ENCODE measurements at regions not wholly inside any gene's neighbourhood (a gene's known extent, or its start where the extent isn't known, plus 50 kb on each side); places are given as distances from the start of the nearest gene placed in this dataset.

GRCh38 chr10:33040436-33040835 is 82.4 kb upstream of the ITGB1 start:
- intact Hi-C loops (cut with micrococcal nuclease; ENCODE audit: unreplicated experiment), result no loop called here
- BruUV-seq (replicated peaks), result no TSS peak
- Histone ChIP-seq H3K36me3 (ENCODE audit: control insufficient read depth, insufficient read depth, low read length) (no peaks in the 10 kb centered on the region), H3K9me3 (no peaks in the 10 kb centered on the region), H3K4me1 (no peaks in the 10 kb centered on the region), H3K4me3 (ENCODE audit: low read depth, low read length) (no peak overlapping the region), H3K27me3 (replicated peaks; ENCODE audit: control insufficient read depth, insufficient read depth, low read length) (no peaks in the 10 kb centered on the region)
- no peak for TF ChIP-seq CTCF (IDR thresholded peaks at IDR 0.05; ENCODE audit: insufficient read depth in 1 of 2, low read depth in 1 of 2, low read length in 1 of 2, severe bottlenecking in 1 of 2, unreplicated experiment in 1 of 2)
- Mint-ChIP-seq H3K36me3 (ENCODE audit: insufficient read depth, unreplicated experiment) (peaks cover 5% of the 10 kb centered on the region), H3K27me3 (ENCODE audit: insufficient read depth, unreplicated experiment) (no peaks in the 10 kb centered on the region), H3K27ac (ENCODE audit: unreplicated experiment) (no peak overlapping the region), H3K9me3 (ENCODE audit: unreplicated experiment) (no peaks in the 10 kb centered on the region), H3K4me3 (ENCODE audit: unreplicated experiment) (no peak overlapping the region), H3K4me1 (ENCODE audit: low read depth, unreplicated experiment) (no peaks in the 10 kb centered on the region)
- ChIA-PET CTCF (no interaction called here), POLR2A (no interaction called here)
- DNase-seq, result no peak

- H3K4me3 Mint-ChIP-seq (ENCODE audit: unreplicated experiment), result no peak overlapping the region
- TF ChIP-seq CTCF (IDR thresholded peaks at IDR 0.05; ENCODE audit: insufficient read depth in 1 of 2, low read depth in 1 of 2, low read length in 1 of 2, severe bottlenecking in 1 of 2, unreplicated experiment in 1 of 2), result no peak
- H3K27me3 Mint-ChIP-seq (ENCODE audit: insufficient read depth, unreplicated experiment), result no peaks in the 10 kb centered on the region
- BruUV-seq (replicated peaks), result no TSS peak
- ChIA-PET POLR2A (no interaction called here), CTCF (interaction anchor here (0.9 kb wide), 1 partner anchor 117 kb away, joined by 4 read pairs; no protein-coding TSS in a partner anchor)
- intact Hi-C loops (cut with micrococcal nuclease; ENCODE audit: unreplicated experiment), result no loop called here
- H3K27ac Mint-ChIP-seq (ENCODE audit: unreplicated experiment), result no peak overlapping the region
- H3K4me3 ChIP-seq (ENCODE audit: low read depth, low read length), result no peak overlapping the region
- no peak for DNase-seq
- no peaks in the 10 kb centered on the region for H3K4me1 ChIP-seq
- no peaks in the 10 kb centered on the region for H3K36me3 ChIP-seq (ENCODE audit: control insufficient read depth, insufficient read depth, low read length)
- peaks cover 5% of the 10 kb centered on the region for H3K36me3 Mint-ChIP-seq (ENCODE audit: insufficient read depth, unreplicated experiment)
- H3K27me3 ChIP-seq (replicated peaks; ENCODE audit: control insufficient read depth, insufficient read depth, low read length), result no peaks in the 10 kb centered on the region
- H3K4me1 Mint-ChIP-seq (ENCODE audit: low read depth, unreplicated experiment), result no peaks in the 10 kb centered on the region
- H3K9me3 Mint-ChIP-seq (ENCODE audit: unreplicated experiment), result no peaks in the 10 kb centered on the region
- H3K9me3 ChIP-seq, result no peaks in the 10 kb centered on the region
These were observed 81.2 kb upstream of the ITGB1 start for GRCh38 chr10:33039181-33039580.

- Histone ChIP-seq H3K4me1 (no peaks in the 10 kb centered on the region), H3K9me3 (no peaks in the 10 kb centered on the region), H3K27me3 (replicated peaks; ENCODE audit: control insufficient read depth, insufficient read depth, low read length) (no peaks in the 10 kb centered on the region), H3K36me3 (ENCODE audit: control insufficient read depth, insufficient read depth, low read length) (no peaks in the 10 kb centered on the region), H3K4me3 (ENCODE audit: low read depth, low read length) (no peak overlapping the region)
- Mint-ChIP-seq H3K9me3 (ENCODE audit: unreplicated experiment) (no peaks in the 10 kb centered on the region), H3K4me1 (ENCODE audit: low read depth, unreplicated experiment) (no peaks in the 10 kb centered on the region), H3K4me3 (ENCODE audit: unreplicated experiment) (no peak overlapping the region), H3K27ac (ENCODE audit: unreplicated experiment) (no peak overlapping the region), H3K27me3 (ENCODE audit: insufficient read depth, unreplicated experiment) (no peaks in the 10 kb centered on the region), H3K36me3 (ENCODE audit: insufficient read depth, unreplicated experiment) (peaks cover 5% of the 10 kb centered on the region)
- ChIA-PET CTCF (interaction anchor here (0.9 kb wide), 1 partner anchor 117 kb away, joined by 4 read pairs; no protein-coding TSS in a partner anchor), POLR2A (no interaction called here)
- TF ChIP-seq CTCF (IDR thresholded peaks at IDR 0.05; ENCODE audit: insufficient read depth in 1 of 2, low read depth in 1 of 2, low read length in 1 of 2, severe bottlenecking in 1 of 2, unreplicated experiment in 1 of 2), result no peak
- BruUV-seq (replicated peaks), result no TSS peak
- intact Hi-C loops (cut with micrococcal nuclease; ENCODE audit: unreplicated experiment), result no loop called here
- no peak for DNase-seq
These were observed 80.6 kb upstream of the ITGB1 start for GRCh38 chr10:33038672-33039071.
